HG03442 (cell line): ENCODE measurements at regions not wholly inside any gene's neighbourhood (a gene's known extent, or its start where the extent isn't known, plus 50 kb on each side); places are given as distances from the start of the nearest gene placed in this dataset.

Experiments used
- ATAC-seq: cut with Tn5 transposase; IDR thresholded peaks from one replicate; pipeline ENCODE4 v1.9.1; 2021; ENCODE audit warnings: mild to moderate bottlenecking, moderate library complexity; ENCODE audit not compliant: unreplicated experiment

DNA sequence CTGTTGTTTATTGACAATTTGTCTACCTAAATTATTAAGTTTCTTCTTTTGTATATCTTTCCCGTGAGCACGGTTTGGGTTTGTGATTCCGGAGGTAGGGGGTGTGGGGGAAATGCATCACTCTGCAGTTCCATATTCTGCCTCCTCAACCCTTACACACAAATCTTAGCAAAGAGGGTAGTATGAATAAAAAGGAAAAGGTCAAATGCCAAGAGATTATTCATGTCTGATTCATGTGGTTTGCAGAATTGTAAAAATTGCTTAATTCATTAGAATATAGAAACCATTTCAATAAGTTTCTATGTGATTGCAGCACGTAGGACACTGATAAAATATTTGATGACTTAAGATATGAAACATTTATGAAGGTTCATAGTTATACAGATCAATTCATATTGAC lies 601.9 kb downstream of the SEMA5A start:
- no peak for ATAC-seq

DNA sequence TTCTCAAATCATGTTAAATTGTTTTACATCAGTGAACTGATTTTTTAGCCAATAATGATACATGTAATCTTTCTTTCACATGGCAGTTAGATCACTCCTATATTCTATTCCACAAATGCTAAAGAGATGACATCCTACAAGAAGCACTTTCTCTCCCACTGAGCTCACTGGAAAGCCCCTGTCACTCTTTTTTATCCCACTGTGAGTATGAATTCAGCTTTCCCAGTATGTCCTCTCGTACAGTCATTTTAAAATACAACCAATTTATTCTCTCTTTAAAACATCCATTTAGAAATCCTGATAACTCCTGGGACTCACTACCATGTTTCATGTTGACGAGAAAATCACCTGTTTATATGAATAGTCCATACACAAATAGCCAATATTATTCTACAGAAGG lies 599.9 kb downstream of the SEMA5A start:
- ATAC-seq, result no peak

DNA sequence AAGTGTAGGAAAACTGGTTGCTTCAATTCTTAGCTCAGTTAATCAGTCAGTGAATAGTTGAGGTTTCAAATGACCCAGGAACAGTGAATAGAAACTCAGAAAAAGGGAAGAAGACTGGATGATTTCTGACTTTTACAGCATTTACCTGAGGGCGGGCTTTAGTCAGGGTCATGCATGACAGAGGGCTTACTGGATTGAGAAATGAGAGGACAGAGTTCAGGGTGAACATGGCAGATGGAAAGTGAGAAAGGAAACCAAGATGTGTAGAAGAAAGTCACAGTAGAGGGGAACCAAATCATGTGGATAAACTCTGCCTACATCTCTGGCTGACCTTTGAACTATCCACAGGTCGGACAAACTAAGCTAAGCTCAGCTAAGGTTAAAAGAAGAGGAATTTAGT lies 596.0 kb downstream of the SEMA5A start:
- peak; percentile 87 for ATAC-seq

DNA sequence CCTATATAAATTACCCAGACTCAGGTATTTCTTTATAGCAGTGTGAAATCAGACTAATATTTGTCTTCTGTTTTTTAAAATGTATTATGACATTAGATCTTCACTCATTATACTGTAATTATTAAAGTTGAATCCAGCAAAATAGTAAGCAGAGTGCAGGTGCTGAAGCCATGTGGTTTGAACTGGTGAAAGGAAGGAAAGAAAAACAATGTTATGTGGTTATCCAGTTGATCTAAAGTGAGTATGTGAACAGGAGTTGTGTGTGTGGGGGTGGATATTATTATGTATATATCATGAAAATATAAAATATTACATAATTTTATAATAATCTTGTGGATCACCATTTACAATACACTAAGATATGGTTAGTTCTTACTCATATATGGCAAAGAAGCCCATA lies 593.7 kb downstream of the SEMA5A start:
- no peak for ATAC-seq

DNA sequence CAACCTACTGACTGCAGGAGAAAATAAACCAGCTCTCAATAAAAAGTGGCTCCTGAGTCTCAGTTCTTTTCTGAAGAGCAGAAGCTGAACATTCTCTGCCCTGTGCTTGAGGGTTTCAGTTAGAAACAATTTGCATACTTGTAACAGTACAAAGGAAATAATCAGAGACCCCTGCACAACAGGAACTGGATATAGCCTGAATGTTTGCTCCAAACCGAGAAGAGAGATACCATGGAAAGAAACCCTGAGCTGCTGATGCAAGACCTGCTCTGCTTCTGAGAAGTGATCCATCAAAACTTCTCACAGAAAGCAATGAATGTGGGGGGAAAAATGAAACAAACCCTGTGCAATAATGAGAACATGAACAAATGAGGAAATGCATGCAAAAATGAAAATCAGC lies 592.9 kb downstream of the SEMA5A start:
- ATAC-seq, result no peak

DNA sequence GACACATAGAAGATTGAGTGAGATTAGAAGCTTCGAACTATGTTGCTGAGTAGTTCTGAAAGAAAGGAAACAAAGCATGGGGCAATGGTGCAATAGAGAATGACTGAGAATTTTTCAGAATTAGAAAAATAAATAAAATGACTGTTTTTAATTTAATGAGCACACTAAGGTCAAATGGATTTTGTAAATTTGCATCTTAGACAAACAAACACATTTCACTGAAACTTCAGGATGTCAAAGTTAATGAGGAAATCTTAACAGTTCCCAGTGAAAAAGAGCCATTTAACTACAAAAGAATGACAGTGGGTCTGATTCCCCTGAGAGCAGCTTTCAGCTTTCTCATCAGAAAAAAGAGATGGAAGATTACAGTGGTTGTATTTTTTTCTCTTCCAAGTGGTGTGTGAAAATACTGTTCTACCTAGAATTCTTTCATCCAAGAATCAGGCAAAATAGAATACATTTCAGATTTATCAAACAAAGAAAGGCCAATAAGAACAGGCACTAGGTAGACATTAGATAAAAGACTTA lies 591.9 kb downstream of the SEMA5A start:
- ATAC-seq, result no peak

DNA sequence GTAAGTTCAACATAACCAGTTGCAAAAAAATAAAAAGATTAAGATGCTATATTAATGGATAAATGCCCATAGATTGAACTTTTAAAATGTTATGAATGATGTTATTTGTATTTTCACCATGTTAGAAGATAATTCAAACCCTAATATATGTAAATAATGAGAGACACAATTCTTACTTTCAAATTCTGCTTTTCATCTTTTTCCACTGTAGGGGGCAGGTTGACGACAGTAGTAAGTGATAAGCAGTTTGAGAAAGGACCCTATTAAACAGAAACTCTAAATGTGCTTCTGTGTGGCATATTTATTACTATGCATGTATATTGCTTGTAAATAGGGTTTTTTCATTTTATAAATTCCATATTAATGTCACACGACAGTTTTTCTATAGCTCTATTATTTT lies 591.1 kb downstream of the SEMA5A start:
- no peak for ATAC-seq

DNA sequence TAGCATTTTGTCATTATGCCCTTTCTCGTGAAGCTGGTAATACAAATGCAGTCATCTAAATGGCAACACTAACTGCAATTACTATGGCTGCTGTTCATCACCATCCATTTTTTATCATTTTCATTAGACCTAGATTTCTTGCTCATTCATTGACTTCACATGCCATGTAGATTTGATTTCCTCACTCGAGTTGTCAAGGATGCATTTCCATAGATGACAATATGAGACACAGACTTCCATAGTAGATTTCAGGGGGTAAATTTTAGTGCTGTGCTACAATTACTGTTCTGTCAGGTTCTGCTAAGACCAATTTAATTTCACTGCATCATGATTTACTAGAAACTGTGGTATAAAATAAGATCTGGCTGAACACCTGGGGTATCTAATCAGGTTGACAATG lies 589.2 kb downstream of the SEMA5A start:
- no peak for ATAC-seq

DNA sequence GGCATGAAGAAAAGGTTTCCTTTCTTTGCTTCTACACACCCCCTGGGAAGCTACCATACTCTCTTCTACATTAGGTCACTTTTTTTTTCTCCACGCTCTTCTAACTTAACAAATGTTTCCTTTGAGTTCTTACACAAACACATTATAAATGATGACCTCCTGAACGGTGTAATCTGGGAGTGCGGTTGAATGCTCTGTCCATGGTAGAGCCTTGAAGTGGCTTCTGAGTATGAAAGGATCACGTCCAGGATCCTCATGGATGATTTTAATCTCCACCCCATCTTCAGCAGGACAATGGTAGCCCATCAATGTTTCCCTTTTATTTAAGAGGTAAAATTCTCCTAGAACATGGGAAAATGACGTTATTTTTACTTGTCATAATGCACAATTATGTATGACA lies 587.3 kb downstream of the SEMA5A start:
- ATAC-seq, result no peak

DNA sequence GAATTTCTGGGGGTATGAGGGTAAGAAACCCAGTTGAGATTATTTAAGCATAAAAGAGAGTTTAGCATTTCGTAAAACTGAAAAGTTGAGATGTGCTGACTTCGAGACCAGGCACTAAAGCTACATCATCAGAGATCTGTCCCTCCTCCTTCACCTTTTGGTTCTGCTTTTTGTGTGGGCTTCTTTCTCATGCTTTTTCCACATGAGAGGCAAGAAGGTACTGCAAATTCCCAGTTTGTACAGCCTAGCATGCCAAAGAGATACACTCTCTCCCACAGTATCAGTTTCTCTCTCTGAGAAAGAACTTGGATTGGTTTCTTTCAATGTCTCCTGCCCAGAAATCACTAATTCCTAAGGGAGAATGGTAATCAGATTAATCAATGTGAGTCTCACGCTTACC lies 584.7 kb downstream of the SEMA5A start:
- no peak for ATAC-seq

DNA sequence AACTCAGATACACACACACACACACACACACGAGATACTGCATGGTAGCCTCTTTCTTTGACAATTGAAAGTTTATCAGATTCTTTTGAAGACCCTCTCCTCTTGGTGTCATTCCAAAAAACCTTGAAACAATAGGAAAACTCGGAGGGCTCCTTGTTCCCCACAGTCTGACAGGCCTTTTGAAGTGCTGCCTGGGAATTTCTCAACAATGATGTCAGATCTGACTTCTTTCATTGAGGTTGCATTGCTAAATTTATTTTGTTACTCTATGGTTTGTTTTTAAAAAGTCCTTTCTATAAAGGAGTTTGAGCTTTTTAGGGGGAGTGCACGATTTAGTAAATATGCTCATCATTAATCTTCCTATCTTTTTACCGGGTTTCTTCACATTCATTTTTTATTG lies 583.9 kb downstream of the SEMA5A start:
- ATAC-seq, result no peak

DNA sequence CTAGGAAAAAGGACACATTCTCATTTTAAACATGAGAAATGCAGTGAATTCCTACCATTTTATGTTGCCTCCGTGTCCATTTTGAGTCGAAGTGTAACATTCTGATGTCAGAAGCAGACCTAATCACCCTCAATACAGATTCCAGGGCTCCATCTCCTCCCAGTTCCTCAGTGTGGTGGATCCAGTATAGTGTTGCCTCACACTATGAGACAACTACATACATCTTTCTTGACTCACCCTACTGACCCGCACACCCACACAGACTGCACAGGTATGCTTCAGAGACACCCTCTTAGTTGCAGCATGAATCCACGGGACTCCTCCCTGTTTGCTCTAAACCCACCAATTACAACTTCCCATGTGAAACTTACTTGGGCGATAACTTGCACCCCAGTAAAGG lies 564.9 kb downstream of the SEMA5A start:
- no peak for ATAC-seq

DNA sequence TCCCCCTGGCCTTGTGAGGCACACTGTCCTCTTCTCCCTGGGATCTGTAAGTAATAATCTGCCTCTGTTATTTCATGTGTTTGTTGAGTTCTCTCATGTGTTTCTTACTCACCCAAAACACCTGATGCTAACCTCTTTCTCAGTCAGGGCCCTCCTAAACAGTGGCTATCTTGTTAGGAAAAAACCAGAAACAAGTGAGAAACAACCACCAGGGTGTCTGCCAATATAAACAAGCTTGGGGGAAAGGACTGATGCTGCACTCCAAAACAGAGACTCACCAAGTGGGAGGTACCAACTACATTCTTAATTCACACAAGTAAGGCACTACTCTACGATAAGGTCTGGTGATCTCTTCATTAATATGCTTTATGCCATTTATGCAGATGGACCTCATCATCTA lies 564.4 kb downstream of the SEMA5A start:
- ATAC-seq, result no peak

DNA sequence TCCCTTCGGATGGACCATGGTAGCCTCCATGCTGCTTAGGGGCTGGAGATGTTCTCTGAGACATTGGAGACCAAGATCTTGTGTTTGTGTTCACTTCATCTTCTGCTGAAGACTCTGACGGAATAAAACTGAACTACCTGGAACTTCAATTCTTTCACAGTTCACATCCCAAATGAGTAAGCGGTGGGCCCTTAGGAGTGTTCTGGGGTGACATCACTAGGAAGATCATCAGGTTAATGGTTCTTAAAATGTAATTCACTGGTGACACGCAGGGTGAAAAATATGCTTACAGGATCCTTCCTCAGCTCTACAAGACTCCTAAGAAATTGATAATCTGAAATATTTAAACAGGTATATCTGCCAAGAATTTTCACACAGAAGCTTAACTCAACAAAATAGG lies 561.5 kb downstream of the SEMA5A start:
- no peak for ATAC-seq
